OCI-LY3 (cell line): ENCODE measurements at regions not wholly inside any gene's neighbourhood (a gene's known extent, or its start where the extent isn't known, plus 50 kb on each side); places are given as distances from the start of the nearest gene placed in this dataset.
A peak's percentile ranks its signal among the peaks of the same experiment; 100 is the strongest.

Source experiments
- H2AFZ ChIP-seq: fragments of 200-600, 300-600 bp; shearing (Covaris generic); 2 replicates; pipeline ENCODE4 v1.6.0; 2014; ENCODE audit warnings: antibody characterized with exemption, low read depth, low read length
- H3K27ac ChIP-seq: fragments of 200-600, 300-600 bp; sonication (generic); 2 replicates; pipeline ENCODE4 v1.5.1; 2014; ENCODE audit warnings: mild to moderate bottlenecking, low read length, moderate library complexity, mixed read lengths
- H3K27me3 ChIP-seq: fragments of 200-600, 300-600 bp; sonication (generic); 2 replicates; pipeline ENCODE4 v1.6.1; 2014; ENCODE audit warnings: low read depth, low read length, mixed read lengths
- H3K36me3 ChIP-seq: fragments of 200-600, 300-600 bp; sonication (generic); replicated peaks from 2 replicates; pipeline ENCODE3; 2014; ENCODE audit warnings: low read depth, low read length, mixed read lengths
- H3K4me1 ChIP-seq: fragments of 300-600, 200-600 bp; sonication (generic); 2 replicates; pipeline ENCODE4 v1.6.1; 2014; ENCODE audit warnings: low read length, mixed read lengths
- H3K4me2 ChIP-seq: fragments of 200-600, 300-600 bp; sonication (generic); 2 replicates; pipeline ENCODE4 v1.6.1; 2014; ENCODE audit warnings: low read length, mixed read lengths
- H3K4me3 ChIP-seq: fragments of 300-600, 200-600 bp; sonication (generic); 2 replicates; pipeline ENCODE4 v1.5.1; 2014; ENCODE audit warnings: antibody characterized with exemption, mild to moderate bottlenecking, low read length, moderate library complexity
- H3K79me2 ChIP-seq: fragments of 300-600, 200-600 bp; shearing (Covaris generic); 2 replicates; pipeline ENCODE4 v1.6.1; 2014; ENCODE audit warnings: mild to moderate bottlenecking, low read length, mixed read lengths
- H3K9ac ChIP-seq: fragments of 300-600, 200-600 bp; shearing (Covaris generic); 2 replicates; pipeline ENCODE4 v1.6.0; 2014; ENCODE audit warnings: mild to moderate bottlenecking, low read length, moderate library complexity
- H3K9me3 ChIP-seq: fragments of 200-600, 300-600 bp; shearing (Covaris generic); 2 replicates; pipeline ENCODE4 v1.6.1; 2014; ENCODE audit warnings: low read length, mixed read lengths; ENCODE audit not compliant: insufficient read depth
- H4K20me1 ChIP-seq: fragments of 200-600, 300-600 bp; sonication (generic); 2 replicates; pipeline ENCODE4 v1.6.1; 2016; ENCODE audit warnings: low read length, mixed read lengths; ENCODE audit not compliant: insufficient read depth
- EZH2phosphoT487 ChIP-seq: fragments of 200-600 bp; shearing (Covaris generic); IDR thresholded peaks from 2 replicates; pipeline ENCODE4 v1.6.1; 2018; ENCODE audit warnings: antibody characterized with exemption, mixed run types, low read depth
- TF ChIP-seq, protein P1 (sequence below): fragments of 200-600, 300-600 bp; sonication (generic); IDR thresholded peaks from 2 replicates; pipeline ENCODE4 v1.5.1; 2014; ENCODE audit warnings: antibody characterized with exemption, low read length, low read depth

DNA sequence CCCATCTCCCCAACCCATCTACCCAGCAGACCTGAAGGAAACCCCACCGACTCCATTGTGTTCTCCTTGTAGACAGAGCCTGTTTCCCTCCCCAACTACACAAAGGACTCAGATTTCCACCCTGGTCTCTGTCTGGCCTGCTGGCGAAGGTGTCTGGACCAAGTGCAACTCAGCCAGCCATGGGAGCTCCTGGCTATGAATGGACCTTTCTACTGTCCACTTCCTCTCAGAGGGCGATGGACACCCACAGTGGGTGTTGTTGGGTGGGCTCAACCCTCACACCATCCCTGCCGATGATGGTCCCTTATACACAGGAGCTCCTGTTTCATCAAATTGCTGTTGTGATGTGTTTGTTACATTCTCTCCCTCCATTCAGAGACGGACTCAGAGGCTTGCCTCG is 112.5 kb upstream of the PHACTR3 start:
- Histone ChIP-seq H3K9me3 (no peaks in the 10 kb centered on the region), H2AFZ (no peak overlapping the region), H3K27me3 (peaks cover 46% of the 10 kb centered on the region), H4K20me1 (no peaks in the 10 kb centered on the region), H3K4me1 (no peaks in the 10 kb centered on the region), H3K79me2 (no peaks in the 10 kb centered on the region), H3K36me3 (no peaks in the 10 kb centered on the region), H3K4me2 (no peak overlapping the region), H3K9ac (no peak overlapping the region), H3K27ac (no peak overlapping the region), H3K4me3 (no peak overlapping the region)
- TF ChIP-seq, protein P1, sequence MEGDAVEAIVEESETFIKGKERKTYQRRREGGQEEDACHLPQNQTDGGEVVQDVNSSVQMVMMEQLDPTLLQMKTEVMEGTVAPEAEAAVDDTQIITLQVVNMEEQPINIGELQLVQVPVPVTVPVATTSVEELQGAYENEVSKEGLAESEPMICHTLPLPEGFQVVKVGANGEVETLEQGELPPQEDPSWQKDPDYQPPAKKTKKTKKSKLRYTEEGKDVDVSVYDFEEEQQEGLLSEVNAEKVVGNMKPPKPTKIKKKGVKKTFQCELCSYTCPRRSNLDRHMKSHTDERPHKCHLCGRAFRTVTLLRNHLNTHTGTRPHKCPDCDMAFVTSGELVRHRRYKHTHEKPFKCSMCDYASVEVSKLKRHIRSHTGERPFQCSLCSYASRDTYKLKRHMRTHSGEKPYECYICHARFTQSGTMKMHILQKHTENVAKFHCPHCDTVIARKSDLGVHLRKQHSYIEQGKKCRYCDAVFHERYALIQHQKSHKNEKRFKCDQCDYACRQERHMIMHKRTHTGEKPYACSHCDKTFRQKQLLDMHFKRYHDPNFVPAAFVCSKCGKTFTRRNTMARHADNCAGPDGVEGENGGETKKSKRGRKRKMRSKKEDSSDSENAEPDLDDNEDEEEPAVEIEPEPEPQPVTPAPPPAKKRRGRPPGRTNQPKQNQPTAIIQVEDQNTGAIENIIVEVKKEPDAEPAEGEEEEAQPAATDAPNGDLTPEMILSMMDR = no peak
- TF ChIP-seq EZH2phosphoT487 = no peak

- no peaks in the 10 kb centered on the region for H3K79me2 ChIP-seq
- H3K4me3 ChIP-seq = no peak overlapping the region
- no peak overlapping the region for H3K4me2 ChIP-seq
- no peaks in the 10 kb centered on the region for H4K20me1 ChIP-seq
- H3K27me3 ChIP-seq = peaks cover 55% of the 10 kb centered on the region
- H3K4me1 ChIP-seq = no peaks in the 10 kb centered on the region
- no peaks in the 10 kb centered on the region for H3K36me3 ChIP-seq
- no peak overlapping the region for H2AFZ ChIP-seq
- H3K27ac ChIP-seq = no peak overlapping the region
- no peak overlapping the region for H3K9ac ChIP-seq
- TF ChIP-seq EZH2phosphoT487 = no peak
- TF ChIP-seq, protein P1 = no peak
- H3K9me3 ChIP-seq = no peaks in the 10 kb centered on the region
Measured at GRCh38 chr20:59493926-59494325, 110.4 kb upstream of the PHACTR3 start.

DNA sequence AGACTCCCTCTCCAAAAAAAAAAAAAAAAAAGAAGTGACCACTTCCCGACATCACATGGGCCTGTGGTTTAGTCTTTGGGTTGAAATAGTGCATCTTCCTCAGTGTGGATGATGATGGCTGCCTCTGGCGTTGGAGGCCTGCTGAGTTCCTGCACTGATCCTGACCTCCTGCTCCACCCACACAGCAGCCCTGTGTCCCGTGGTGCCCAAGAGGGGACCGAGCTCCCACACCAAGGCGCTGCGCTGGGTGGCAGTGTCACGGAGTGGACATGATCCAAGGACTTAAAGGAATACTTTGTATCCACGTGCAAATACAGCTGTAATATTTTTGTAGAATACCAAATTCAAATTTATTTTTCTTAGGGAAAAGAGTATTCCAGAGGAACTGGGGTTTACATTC is 109.2 kb upstream of the PHACTR3 start:
- Histone ChIP-seq H3K9me3 (no peaks in the 10 kb centered on the region; the same call in 1 of the 2 replicates), H3K27me3 (peaks cover 64% of the 10 kb centered on the region), H3K4me2 (no peak overlapping the region), H2AFZ (no peak overlapping the region), H3K36me3 (no peaks in the 10 kb centered on the region), H4K20me1 (no peaks in the 10 kb centered on the region), H3K4me3 (no peak overlapping the region), H3K9ac (no peak overlapping the region), H3K4me1 (no peaks in the 10 kb centered on the region), H3K27ac (no peak overlapping the region), H3K79me2 (no peaks in the 10 kb centered on the region)
- TF ChIP-seq, protein P1 = no peak
- no peak for TF ChIP-seq EZH2phosphoT487

DNA sequence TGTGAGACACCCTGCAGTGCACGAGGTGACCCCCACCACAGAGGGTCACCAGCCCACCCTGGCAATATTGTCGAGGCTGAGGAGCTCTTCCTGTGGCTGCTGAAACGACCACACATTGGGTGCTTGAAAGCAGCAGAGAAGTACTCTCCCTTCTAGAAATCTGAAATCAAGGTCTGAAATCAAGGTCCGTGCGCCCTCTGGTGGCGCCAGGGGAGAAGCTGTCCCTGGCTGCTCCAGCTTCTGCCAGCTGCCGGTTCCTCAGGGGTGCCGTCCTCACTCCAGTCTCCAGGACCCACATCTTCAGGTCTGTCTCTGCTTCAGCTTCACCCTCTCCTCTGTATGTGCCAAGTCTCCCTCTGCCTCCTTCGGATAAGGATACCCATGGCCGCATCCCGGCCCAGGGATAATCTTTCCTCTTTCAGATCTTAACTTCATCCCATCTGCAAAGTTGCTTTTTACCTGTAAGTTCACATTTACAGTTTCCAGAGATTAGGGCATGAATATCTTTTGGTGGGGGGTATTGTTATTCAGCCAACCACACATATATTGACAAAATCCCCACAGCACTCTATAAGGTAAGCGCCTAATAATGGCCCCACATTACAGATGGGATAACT is 108.3 kb upstream of the PHACTR3 start:
- H3K4me1 ChIP-seq = no peaks in the 10 kb centered on the region
- peaks cover 70% of the 10 kb centered on the region for H3K27me3 ChIP-seq
- H2AFZ ChIP-seq = no peak overlapping the region
- no peak overlapping the region for H3K9ac ChIP-seq
- H3K9me3 ChIP-seq = no peaks in the 10 kb centered on the region; the same call in 1 of the 2 replicates
- no peaks in the 10 kb centered on the region for H3K79me2 ChIP-seq
- TF ChIP-seq, protein P1 = peak; percentile 98
- TF ChIP-seq EZH2phosphoT487 = no peak
- no peak overlapping the region for H3K4me3 ChIP-seq
- no peak overlapping the region for H3K4me2 ChIP-seq
- H3K27ac ChIP-seq = no peak overlapping the region
- no peaks in the 10 kb centered on the region for H4K20me1 ChIP-seq
- H3K36me3 ChIP-seq = no peaks in the 10 kb centered on the region
